Gastrocnemius medialis (tissue), 4 donors: ENCODE measurements at regions not wholly inside any gene's neighbourhood (a gene's known extent, or its start where the extent isn't known, plus 50 kb on each side); places are given as distances from the start of the nearest gene placed in this dataset.
A peak's percentile ranks its signal among the peaks of the same experiment; 100 is the strongest.

Experiments used
- POLR2A ChIP-seq, 2 donors: fragments of 450-650 bp; IDR thresholded peaks; one replicate each; pipeline ENCODE4 v1.6.1; 2017; ENCODE audit warnings: antibody characterized with exemption in 2 of 2, mild to moderate bottlenecking in 2 of 2, moderate library complexity in 2 of 2
- TF ChIP-seq, protein P1 (sequence below), 5 experiments: fragments of 450-650 bp in 3 of 5; fragments of 200-600 bp in 2 of 5; sonication (generic) in 2 of 5; IDR thresholded peaks in 4 of 5; conservative IDR thresholded peaks in 1 of 5; 1 replicate in 4 of 5; 2 replicates in 1 of 5; pipeline ENCODE4 v1.5.1; 2016 to 2019; ENCODE audit warnings: antibody characterized with exemption in 5 of 5, mild to moderate bottlenecking in 3 of 5, moderate library complexity in 3 of 5

DNA sequence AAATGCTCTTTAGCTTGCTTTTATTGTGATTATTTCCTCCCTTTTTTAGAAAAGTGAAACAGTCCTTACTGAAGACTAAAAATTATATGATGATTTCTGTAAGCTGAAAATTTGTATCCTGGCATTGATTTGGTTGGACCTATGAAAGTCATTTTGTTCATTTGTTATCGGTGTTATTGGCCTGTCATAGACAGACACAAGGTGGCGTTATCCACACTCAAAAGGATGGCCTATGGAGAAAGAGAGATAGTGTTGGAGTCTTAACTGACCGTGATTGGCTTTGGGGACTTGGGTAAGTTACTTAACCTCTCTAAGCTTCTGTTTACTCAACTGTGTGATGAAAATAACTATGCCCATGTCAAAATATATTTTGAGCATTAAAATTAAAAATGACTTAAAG is 203.6 kb upstream of the CHODL start:
- TF ChIP-seq, protein P1, sequence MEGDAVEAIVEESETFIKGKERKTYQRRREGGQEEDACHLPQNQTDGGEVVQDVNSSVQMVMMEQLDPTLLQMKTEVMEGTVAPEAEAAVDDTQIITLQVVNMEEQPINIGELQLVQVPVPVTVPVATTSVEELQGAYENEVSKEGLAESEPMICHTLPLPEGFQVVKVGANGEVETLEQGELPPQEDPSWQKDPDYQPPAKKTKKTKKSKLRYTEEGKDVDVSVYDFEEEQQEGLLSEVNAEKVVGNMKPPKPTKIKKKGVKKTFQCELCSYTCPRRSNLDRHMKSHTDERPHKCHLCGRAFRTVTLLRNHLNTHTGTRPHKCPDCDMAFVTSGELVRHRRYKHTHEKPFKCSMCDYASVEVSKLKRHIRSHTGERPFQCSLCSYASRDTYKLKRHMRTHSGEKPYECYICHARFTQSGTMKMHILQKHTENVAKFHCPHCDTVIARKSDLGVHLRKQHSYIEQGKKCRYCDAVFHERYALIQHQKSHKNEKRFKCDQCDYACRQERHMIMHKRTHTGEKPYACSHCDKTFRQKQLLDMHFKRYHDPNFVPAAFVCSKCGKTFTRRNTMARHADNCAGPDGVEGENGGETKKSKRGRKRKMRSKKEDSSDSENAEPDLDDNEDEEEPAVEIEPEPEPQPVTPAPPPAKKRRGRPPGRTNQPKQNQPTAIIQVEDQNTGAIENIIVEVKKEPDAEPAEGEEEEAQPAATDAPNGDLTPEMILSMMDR (IDR thresholded peaks at IDR 0.05 in 4 of 5, conservative IDR thresholded peaks at IDR 0.05 in 1 of 5) = peak in 1 of 5 experiments; percentile 12
- no peak for TF ChIP-seq POLR2A (IDR thresholded peaks at IDR 0.05)
